Activated CD4-positive, alpha-beta T cell treated with anti-CD3 and anti-CD28 coated beads, Interleukin-2, amount 50 U/mL, for 24 hours (primary cell): ENCODE measurements at regions not wholly inside any gene's neighbourhood (a gene's known extent, or its start where the extent isn't known, plus 50 kb on each side); places are given as distances from the start of the nearest gene placed in this dataset.

Source experiments
- DNase-seq, 2 donors: peaks; one replicate each; pipeline ENCODE4 v3.0.0-alpha.2; 2020; ENCODE audit warnings: low read depth in 1 of 2, low spot score in 1 of 2

GRCh38 chr5:56557198-56557597, 258.2 kb upstream of the MAP3K1 start:
- no peak for DNase-seq

- DNase-seq: no peak
Observed at GRCh38 chr5:56552612-56553268, 262.6 kb upstream of the MAP3K1 start.

GRCh38 chr5:56550227-56550626, 265.1 kb upstream of the MAP3K1 start:
- DNase-seq: no peak

GRCh38 chr5:56549096-56549886, 266.1 kb upstream of the MAP3K1 start:
- no peak for DNase-seq

DNA sequence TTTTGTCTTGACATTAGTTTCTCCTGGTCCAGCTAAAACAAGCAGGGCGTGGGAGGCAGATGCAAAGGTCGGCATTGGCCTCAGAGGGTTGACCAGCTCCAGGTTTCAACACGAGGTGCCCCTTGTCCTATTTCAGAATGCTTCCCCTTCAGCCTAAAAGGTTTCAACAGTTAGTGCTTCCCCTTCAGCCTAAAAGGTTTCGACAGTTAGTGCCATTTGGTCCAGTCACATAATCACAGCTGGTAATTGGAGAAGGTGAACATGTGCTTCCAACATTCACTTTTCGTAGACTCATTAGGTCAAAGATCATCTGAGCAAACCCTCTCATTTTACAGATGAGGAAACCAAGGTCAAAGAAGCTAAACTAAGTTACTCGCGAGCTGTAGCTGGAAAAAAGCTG, 270.3 kb upstream of the MAP3K1 start:
- DNase-seq: no peak

GRCh38 chr5:56543441-56544388, 271.6 kb upstream of the MAP3K1 start:
- no peak for DNase-seq

- DNase-seq: no peak
Observed at GRCh38 chr5:56540266-56540665, 275.1 kb upstream of the MAP3K1 start.

DNA sequence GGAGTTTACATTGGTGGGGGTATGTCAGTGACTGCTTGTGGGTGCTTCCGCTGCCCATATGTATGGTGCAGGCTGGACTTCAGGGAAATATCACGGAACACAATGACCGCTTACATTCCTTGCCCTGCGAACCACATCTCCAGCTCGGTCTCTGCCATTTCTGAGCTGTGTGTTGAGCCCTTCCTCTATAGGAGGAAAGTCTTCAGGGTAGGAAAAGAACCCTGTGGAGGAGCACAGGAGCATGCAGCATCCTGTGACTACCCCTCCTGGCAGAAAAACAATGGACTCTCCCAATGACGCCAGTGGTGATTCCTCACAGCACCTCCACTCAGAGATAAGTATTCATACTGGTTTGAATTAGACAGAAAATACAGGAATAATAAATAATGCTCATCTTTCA, 276.8 kb upstream of the MAP3K1 start:
- DNase-seq: no peak

- no peak for DNase-seq
Observed at GRCh38 chr5:56535347-56535746, 280.0 kb upstream of the MAP3K1 start.

DNA sequence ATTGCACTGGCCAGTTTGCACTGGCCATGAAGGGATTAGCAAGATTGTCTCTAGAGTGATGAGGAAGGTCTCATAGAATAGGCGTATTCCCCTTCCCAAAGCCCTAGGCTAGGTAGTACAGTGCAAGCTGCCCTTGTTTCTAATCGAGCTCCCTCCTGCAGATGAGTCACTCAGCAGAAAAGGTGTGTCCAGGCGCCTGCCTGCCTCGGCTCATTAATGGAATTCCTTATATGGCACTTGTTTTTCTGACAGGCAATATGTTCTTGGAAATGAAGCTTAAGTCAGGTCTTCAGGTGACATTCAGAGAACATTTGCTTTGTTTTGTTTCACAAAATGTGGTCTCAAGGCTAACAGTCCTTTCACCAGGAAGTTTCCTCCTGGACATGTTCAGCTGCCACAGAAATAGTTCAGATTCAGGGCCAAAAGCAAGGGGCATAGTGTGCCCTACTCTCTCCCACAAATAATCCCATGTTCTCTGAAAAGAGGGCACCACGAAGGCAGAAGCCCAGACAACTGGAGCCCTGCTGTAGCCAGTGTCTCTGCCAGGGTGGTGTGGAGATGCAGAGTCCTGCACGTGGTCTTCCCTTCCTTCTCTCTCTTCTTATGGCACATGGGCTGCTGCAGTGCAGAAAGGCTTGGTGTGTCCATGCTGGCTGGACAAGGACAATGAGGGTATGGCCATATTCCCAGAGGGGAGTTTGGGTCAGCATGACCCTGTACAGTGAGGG, 281.1 kb upstream of the MAP3K1 start:
- DNase-seq: peak in 1 of 2 donors; percentile 4

DNA sequence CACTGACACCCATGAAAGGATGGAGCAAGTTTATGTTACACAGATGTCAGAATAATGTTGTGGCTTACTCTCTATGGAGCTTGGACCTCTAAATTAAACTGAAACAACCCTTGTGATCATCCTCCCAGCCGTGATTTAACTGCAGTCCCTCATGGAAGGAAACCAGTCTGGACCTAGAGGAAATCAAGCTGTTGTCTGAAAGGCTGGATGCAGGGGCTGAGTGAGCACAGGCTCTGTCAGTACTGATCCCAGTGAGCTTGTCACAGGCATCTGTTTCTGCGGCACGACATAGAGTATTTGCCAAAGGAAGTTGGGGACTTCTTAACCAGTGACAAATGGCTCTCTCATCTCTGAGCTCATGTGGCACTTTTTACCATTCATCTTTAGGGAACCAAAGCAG, 282.9 kb upstream of the MAP3K1 start:
- no peak for DNase-seq

DNA sequence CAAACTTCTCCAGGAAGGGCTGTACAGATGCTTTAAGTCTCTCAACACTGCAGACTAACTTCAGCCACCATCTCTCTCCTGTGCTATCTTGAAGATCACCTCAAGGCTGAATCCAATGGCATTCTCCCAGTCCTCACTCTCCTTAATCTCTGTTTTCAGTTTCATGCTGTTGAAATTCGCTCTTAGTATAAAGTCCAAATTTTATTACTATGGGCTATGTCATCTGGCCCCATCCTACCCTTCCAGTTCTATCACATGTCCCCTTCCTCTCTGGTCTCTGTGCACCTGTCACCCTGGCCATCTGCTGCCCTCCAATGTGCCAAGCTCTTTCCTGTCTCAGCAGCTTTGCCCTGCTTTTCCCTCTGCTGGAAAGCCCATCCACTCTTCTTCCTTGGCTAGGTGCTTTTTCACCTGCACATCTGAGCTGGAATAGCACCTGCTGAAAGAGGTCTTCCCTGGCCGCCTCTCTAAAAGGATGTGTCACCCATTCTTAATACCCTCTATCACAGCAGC, 284.7 kb upstream of the MAP3K1 start:
- no peak for DNase-seq

- no peak for DNase-seq
Observed at GRCh38 chr5:56529666-56530430, 285.5 kb upstream of the MAP3K1 start.

DNA sequence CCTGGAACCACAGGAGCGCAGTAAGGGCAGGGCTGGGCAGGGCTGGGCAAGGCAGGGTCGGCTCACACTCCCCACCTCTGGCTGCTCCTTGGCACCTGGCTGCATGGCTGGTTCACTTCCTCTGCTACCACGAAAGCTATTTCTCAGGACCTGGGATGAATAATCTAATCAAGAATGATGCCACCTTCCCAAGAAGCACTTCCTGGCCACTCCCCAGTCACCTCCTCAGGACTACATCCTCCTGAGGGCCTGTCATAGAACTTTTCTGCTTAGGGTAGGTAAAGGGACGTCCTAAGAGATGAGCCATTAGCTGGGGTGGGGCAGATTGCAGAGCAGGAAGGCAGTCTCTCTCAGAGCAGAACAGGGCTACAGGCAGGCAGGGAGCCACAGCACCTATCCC, 288.2 kb upstream of the MAP3K1 start:
- no peak for DNase-seq

- DNase-seq: no peak
Observed at GRCh38 chr5:56525113-56525512, 290.2 kb upstream of the MAP3K1 start.

DNA sequence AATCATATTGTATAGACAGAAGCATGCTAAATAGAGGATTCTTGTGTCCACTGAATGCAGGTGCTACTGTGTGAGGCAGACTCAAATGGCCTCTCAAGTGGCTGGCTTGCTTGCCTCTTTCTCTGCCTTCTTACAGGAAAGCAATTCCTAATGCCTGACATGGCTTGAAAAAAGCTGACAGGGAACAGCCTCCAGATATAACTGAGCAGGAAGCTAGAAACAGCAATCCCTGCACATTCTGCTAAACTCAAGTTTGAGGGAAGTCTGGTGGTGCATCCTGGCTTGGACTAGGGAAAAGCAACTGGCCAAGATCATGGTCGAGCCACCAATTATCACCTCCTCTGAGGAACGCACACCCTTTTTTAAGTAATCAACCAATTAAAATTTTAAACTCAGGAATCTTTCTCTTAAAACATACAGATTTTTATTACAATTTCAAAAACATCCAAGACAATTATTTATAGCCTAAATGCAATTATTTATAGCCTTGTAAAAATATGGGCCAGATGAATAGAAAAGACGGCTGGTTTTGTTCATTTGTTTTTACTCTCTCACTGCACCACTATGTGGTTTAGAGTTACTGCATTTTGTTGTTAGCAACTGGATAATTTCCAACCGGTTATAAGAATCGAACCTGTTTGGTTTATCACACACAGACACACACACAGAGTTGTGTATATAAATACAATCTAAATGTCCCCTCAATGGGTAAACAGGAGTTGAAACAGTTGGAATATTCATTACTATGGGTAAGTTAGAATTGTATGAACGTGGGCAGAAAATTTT, 290.9 kb upstream of the ANKRD55 start:
- DNase-seq: no peak

GRCh38 chr5:56522960-56523359, 289.8 kb upstream of the ANKRD55 start:
- DNase-seq: no peak

DNA sequence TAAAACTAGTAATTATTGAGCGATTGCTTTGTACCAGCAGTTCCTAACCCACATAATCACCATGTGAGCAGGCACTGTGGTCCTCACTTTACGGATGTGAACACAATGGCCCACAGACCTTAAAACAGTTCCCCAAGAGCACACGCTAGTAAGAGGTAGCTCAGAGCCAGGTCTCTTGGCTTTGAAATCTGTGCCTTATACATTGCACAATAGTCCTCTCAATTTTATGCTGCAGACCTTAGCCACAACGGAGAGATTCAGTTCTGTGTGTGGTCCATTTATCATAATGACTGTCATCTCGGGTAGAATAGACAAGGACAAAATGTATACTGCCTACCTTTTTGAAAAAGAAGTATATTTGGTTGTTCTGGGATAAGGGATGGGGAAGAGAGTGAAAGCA, 289.0 kb upstream of the ANKRD55 start:
- DNase-seq: no peak

GRCh38 chr5:56520986-56521730, 288.0 kb upstream of the ANKRD55 start:
- DNase-seq: no peak
